Cardiac fibroblast (primary cell): ENCODE measurements at regions not wholly inside any gene's neighbourhood (a gene's known extent, or its start where the extent isn't known, plus 50 kb on each side); places are given as distances from the start of the nearest gene placed in this dataset.

ENCODE experiments used
- DNase-seq, 2 donors: peaks; one replicate each; pipeline versions ENCODE4 v3.0.0 to v3.0.0-alpha.2; 2010; ENCODE audit warnings: low read depth in 2 of 2
- H3K4me3 ChIP-seq, 2 donors: replicated peaks in 1 of 2; 1 replicate in 1 of 2; 2 replicates in 1 of 2; pipeline ENCODE4 v1.5.1; 2011; ENCODE audit warnings: low read depth in 2 of 2, low read length in 2 of 2, mild to moderate bottlenecking in 2 of 2, moderate library complexity in 1 of 2
- TF ChIP-seq, protein P1 (sequence below): IDR thresholded peaks from one replicate; pipeline ENCODE4 v1.5.1; 2011; ENCODE audit warnings: low read depth, mild to moderate bottlenecking, low read length, inconsistent platforms

- TF ChIP-seq, protein P1, sequence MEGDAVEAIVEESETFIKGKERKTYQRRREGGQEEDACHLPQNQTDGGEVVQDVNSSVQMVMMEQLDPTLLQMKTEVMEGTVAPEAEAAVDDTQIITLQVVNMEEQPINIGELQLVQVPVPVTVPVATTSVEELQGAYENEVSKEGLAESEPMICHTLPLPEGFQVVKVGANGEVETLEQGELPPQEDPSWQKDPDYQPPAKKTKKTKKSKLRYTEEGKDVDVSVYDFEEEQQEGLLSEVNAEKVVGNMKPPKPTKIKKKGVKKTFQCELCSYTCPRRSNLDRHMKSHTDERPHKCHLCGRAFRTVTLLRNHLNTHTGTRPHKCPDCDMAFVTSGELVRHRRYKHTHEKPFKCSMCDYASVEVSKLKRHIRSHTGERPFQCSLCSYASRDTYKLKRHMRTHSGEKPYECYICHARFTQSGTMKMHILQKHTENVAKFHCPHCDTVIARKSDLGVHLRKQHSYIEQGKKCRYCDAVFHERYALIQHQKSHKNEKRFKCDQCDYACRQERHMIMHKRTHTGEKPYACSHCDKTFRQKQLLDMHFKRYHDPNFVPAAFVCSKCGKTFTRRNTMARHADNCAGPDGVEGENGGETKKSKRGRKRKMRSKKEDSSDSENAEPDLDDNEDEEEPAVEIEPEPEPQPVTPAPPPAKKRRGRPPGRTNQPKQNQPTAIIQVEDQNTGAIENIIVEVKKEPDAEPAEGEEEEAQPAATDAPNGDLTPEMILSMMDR: no peak
- no peak for DNase-seq
- no peak overlapping the region for H3K4me3 ChIP-seq
Measured at GRCh38 chr10:29067628-29068027, 221.2 kb upstream of the LYZL1 start.

DNA sequence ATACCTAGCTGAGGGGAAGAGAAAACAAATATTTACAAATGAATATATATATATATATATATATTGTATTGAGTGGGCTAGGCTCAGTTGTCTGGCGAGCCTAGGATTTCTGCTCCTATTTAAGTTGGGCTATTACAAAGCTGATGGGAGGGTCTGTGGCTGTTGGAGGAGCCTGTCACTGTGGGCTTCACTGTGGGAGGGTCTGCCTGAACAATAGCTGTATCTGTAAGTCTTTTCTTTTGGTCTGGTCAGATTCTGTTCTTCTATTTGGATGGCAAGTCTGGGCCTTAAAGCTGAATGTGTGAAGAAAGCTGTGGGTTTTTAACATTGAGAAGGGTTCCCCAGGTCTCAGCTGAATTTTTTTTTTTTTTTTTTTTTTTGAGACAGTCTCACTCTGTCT, 220.6 kb upstream of the LYZL1 start:
- no peak overlapping the region for H3K4me3 ChIP-seq
- no peak for DNase-seq
- TF ChIP-seq, protein P1: no peak

GRCh38 chr10:29068966-29069365, 219.9 kb upstream of the LYZL1 start:
- no peak for DNase-seq
- H3K4me3 ChIP-seq: no peak overlapping the region
- TF ChIP-seq, protein P1: no peak

DNA sequence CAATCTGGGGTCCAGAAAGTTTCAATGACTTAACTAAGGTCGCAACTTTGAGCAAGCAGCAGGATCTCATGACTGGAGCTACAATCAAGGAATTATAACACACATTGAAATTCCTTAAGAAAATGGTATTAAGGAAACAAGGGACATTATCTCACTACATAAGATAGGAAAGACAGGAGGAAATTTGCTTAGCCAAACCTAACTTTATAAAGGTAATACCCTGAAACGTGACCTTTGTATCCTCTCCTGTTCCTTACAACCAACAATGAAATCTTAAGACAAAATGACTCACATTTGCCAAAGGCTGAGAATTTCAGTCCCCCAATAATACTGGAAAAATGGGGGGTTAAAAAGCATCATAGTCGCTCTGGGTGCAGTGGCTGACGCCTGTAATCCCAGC, 218.9 kb upstream of the LYZL1 start:
- TF ChIP-seq, protein P1: no peak
- no peak overlapping the region for H3K4me3 ChIP-seq

DNA sequence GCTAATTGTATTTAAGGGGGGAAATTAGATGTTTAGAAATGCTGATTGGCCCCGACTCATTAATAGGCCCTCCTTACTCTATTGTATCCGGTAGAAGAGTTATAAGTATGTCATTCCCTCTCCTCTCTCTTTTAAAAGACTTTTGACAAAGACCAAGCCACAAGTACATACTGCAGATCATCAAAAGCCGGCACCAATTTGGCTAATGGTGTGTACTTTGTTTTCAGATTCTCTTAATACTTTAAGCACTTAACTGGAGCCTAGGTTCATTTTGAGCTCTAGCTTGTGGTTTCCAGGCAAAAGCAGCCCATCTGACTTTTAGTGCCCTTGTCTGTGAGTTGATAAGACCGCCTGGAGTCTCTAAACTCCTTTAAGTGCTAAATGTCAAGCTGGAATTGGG, 210.0 kb upstream of the LYZL1 start:
- TF ChIP-seq, protein P1: no peak
- H3K4me3 ChIP-seq: no peak overlapping the region
- DNase-seq: peak in 1 of 2 donors; percentile 16

More for the DNA sequence above, 218.9 kb upstream of the LYZL1 start:
- no peak for DNase-seq

- TF ChIP-seq, protein P1: no peak
- no peak for DNase-seq
- H3K4me3 ChIP-seq: no peak overlapping the region
Measured at GRCh38 chr10:29081231-29081630, 207.6 kb upstream of the LYZL1 start.

GRCh38 chr10:29081951-29082685, 206.8 kb upstream of the LYZL1 start:
- TF ChIP-seq, protein P1: no peak
- DNase-seq: no peak
- H3K4me3 ChIP-seq: no peak overlapping the region
